Endothelial cell of umbilical vein (primary cell): ENCODE measurements at regions not wholly inside any gene's neighbourhood (a gene's known extent, or its start where the extent isn't known, plus 50 kb on each side); places are given as distances from the start of the nearest gene placed in this dataset.

Experiments
- BruUV-seq: library from RNA; stranded (reverse); fragments of 400-500 nt; replicated peaks from 2 replicates; lab custom pipeline; 2021; lab: Mats Ljungman, UMichigan
- CTCF ChIA-PET: fragments of 300-600, 350-600 bp; sonication (Branson Sonifier 250); formaldehyde crosslinking; loops from one replicate; lab custom pipeline; 2021; ENCODE audit warnings: antibody characterized with exemption, inconsistent platforms; lab: Charles Lee
- POLR2A ChIA-PET: fragments of 300-600, 350-600 bp; sonication (Branson Sonifier 250); formaldehyde crosslinking; loops from one replicate; lab custom pipeline; 2021; ENCODE audit warnings: antibody characterized with exemption, inconsistent platforms; lab: Charles Lee
- DNase-seq: peaks from one replicate; pipeline ENCODE4 v3.0.0-alpha.2; 2011; ENCODE audit warnings: low read depth, low spot score
- FAIRE-seq: peaks from 2 replicates; lab custom pipeline; 2011; peaks lifted over from hg19 to GRCh38; lab: Jason Lieb, UNC
- H2AFZ ChIP-seq: 2 replicates; pipeline ENCODE4 v1.6.0; 2012; ENCODE audit warnings: low read depth, low read length, control low read depth, inconsistent platforms
- H3K27ac ChIP-seq: 2 replicates; pipeline ENCODE4 v1.5.1; 2011; ENCODE audit warnings: low read depth, mild to moderate bottlenecking, control low read depth, low read length, moderate library complexity; ENCODE audit not compliant: insufficient read depth
- H3K27me3 ChIP-seq, 2 experiments: 2 replicates each; pipeline versions ENCODE4 v1.6.0 to v1.6.1; 2011; ENCODE audit warnings: low read length in 2 of 2, mixed read lengths in 1 of 2; ENCODE audit not compliant: control insufficient read depth in 2 of 2, insufficient read depth in 2 of 2
- H3K36me3 ChIP-seq, 2 experiments: 2 replicates in 1 of 2; 3 replicates in 1 of 2; pipeline ENCODE4 v1.5.1; 2011; ENCODE audit warnings: low read length in 2 of 2, mild to moderate bottlenecking in 1 of 2, moderate library complexity in 1 of 2; ENCODE audit not compliant: control insufficient read depth in 2 of 2, insufficient read depth in 2 of 2; ENCODE audit errors: extremely low read depth in 1 of 2
- H3K4me1 ChIP-seq: 3 replicates; pipeline ENCODE4 v1.5.1; 2011; ENCODE audit warnings: mild to moderate bottlenecking, low read length; ENCODE audit not compliant: control insufficient read depth, insufficient read depth; ENCODE audit errors: extremely low read depth
- H3K4me2 ChIP-seq: 2 replicates; pipeline ENCODE4 v1.6.1; 2011; ENCODE audit warnings: low read length, control low read depth, mixed read lengths; ENCODE audit not compliant: insufficient read depth
- H3K4me3 ChIP-seq, 3 experiments: fragments of 200-600 bp in 1 of 3; sonication (generic), shearing (Covaris generic) in 1 of 3; replicated peaks in 1 of 3; 2 replicates each; pipeline ENCODE4 v1.5.1; 2011 to 2016; ENCODE audit warnings: control low read depth in 3 of 3, low read length in 3 of 3, mild to moderate bottlenecking in 2 of 3, inconsistent platforms in 1 of 3, low read depth in 1 of 3, moderate library complexity in 1 of 3; ENCODE audit not compliant: insufficient read depth in 1 of 3
- H3K79me2 ChIP-seq: 2 replicates; pipeline ENCODE4 v1.6.0; 2012; ENCODE audit warnings: low read length, inconsistent platforms; ENCODE audit not compliant: control insufficient read depth, insufficient read depth
- H3K9ac ChIP-seq: replicated peaks from 2 replicates; pipeline ENCODE3; 2011; ENCODE audit warnings: low read length, control low read depth; ENCODE audit not compliant: insufficient read depth; ENCODE audit errors: extremely low read depth
- H3K9me1 ChIP-seq: replicated peaks from 3 replicates; pipeline ENCODE4 v1.6.0; 2011; ENCODE audit warnings: mild to moderate bottlenecking, low read length; ENCODE audit not compliant: control insufficient read depth, insufficient read depth; ENCODE audit errors: extremely low read depth
- H3K9me3 ChIP-seq: replicated peaks from 2 replicates; pipeline ENCODE4 v1.5.1; 2012; ENCODE audit warnings: low read length, inconsistent platforms; ENCODE audit not compliant: control insufficient read depth, insufficient read depth
- H4K20me1 ChIP-seq: replicated peaks from 2 replicates; pipeline ENCODE3; 2011; ENCODE audit warnings: mild to moderate bottlenecking, low read length; ENCODE audit not compliant: control insufficient read depth, insufficient read depth; ENCODE audit errors: extremely low read depth
- EZH2 ChIP-seq: IDR thresholded peaks from 2 replicates; pipeline ENCODE4 v1.6.1; 2012; ENCODE audit warnings: borderline replicate concordance, low read depth, mild to moderate bottlenecking, moderate library complexity, low read length, inconsistent platforms; ENCODE audit not compliant: severe bottlenecking
- FOS ChIP-seq: IDR thresholded peaks from 2 replicates; pipeline ENCODE4 v1.6.1; 2011; ENCODE audit warnings: mild to moderate bottlenecking, low read length, moderate library complexity, borderline replicate concordance; ENCODE audit not compliant: insufficient read depth
- GATA2 ChIP-seq: IDR thresholded peaks from 2 replicates; pipeline ENCODE4 v1.7.0; 2011; ENCODE audit warnings: low read depth, mild to moderate bottlenecking, moderate library complexity, mixed read lengths, low read length; ENCODE audit not compliant: insufficient read length, insufficient read depth
- JUN ChIP-seq: IDR thresholded peaks from 2 replicates; pipeline ENCODE4 v1.6.1; 2011; ENCODE audit warnings: borderline replicate concordance, low read depth; ENCODE audit not compliant: insufficient read length, insufficient read depth
- MYC ChIP-seq: IDR thresholded peaks from one replicate; pipeline ENCODE4 v1.6.1; 2011; ENCODE audit warnings: mild to moderate bottlenecking, low read depth, low read length
- POLR2A ChIP-seq: IDR thresholded peaks from 2 replicates; pipeline ENCODE4 v1.6.1; 2012; ENCODE audit warnings: low read depth, mild to moderate bottlenecking, control low read depth, low read length
- POLR2AphosphoS5 ChIP-seq: IDR thresholded peaks from 2 replicates; pipeline ENCODE4 v1.6.1; 2012; ENCODE audit warnings: low read depth, mild to moderate bottlenecking, control low read depth, low read length, moderate library complexity; ENCODE audit not compliant: insufficient read depth
- dilution Hi-C: fragments of 300-500 bp; cut with MboI; formaldehyde crosslinking; loops from one replicate; pipeline ENCODE4 v1.15.0; 2019; ENCODE audit warnings: low sequenced_read_pairs; ENCODE audit not compliant: extremely low pct_ligation_motif_present
- intact Hi-C: fragments of 100-400 bp; cut with micrococcal nuclease; formaldehyde crosslinking; loops from one replicate; pipeline ENCODE4 v1.10.0; 2022
- TF ChIP-seq, protein P1 (sequence below), 2 donors: IDR thresholded peaks; 1 replicate in 1 of 2; 2 replicates in 1 of 2; pipeline ENCODE4 v1.5.1; 2011; ENCODE audit warnings: low read length in 2 of 2, mild to moderate bottlenecking in 2 of 2, moderate library complexity in 2 of 2, control low read depth in 1 of 2, inconsistent platforms in 1 of 2, low read depth in 1 of 2; ENCODE audit not compliant: insufficient read depth in 1 of 2; ENCODE audit errors: extremely low read depth in 1 of 2
- TF ChIP-seq, protein P2 (sequence below): IDR thresholded peaks from 2 replicates; pipeline ENCODE4 v1.6.1; 2011; ENCODE audit not compliant: insufficient read depth, insufficient read length

DNA sequence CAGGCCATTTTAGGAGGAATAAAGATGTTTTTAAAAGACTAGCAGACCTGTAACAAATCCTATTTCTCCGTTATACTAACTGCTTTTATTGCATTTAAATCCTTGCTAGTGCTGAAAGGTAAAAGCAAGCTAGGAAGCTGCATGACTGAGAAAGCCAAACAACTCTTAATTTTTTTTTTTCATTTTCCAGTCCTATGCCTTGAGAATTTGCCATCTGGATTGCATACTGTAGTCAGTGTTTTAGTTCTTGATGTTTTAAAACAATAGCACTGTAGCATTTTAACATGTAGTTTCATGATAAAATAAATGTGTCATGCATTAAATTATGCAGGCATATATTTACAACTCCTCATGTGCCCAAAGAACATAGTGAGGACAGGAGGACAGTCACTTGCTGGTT is 108.4 kb upstream of the FGF10 start:
- DNase-seq: no peak
- Histone ChIP-seq H3K4me2 (no peak overlapping the region), H3K9ac (no peak overlapping the region), H3K9me3 (peaks cover 2% of the 10 kb centered on the region), H3K27me3 (no peaks in the 10 kb centered on the region), H2AFZ (no peak overlapping the region), H4K20me1 (no peaks in the 10 kb centered on the region), H3K9me1 (no peaks in the 10 kb centered on the region), H3K4me1 (no peaks in the 10 kb centered on the region), H3K27ac (no peak overlapping the region), H3K79me2 (no peaks in the 10 kb centered on the region), H3K36me3 (no peaks in the 10 kb centered on the region), H3K4me3 (no peak overlapping the region)
- ChIA-PET CTCF (no interaction called here), POLR2A (no interaction called here)
- intact Hi-C loops (no loop called here), dilution Hi-C loops (no loop called here)
- BruUV-seq: no TSS peak
- TF ChIP-seq FOS (no peak), EZH2 (no peak), JUN (no peak), POLR2AphosphoS5 (no peak), POLR2A (no peak)
- FAIRE-seq: no peak

DNA sequence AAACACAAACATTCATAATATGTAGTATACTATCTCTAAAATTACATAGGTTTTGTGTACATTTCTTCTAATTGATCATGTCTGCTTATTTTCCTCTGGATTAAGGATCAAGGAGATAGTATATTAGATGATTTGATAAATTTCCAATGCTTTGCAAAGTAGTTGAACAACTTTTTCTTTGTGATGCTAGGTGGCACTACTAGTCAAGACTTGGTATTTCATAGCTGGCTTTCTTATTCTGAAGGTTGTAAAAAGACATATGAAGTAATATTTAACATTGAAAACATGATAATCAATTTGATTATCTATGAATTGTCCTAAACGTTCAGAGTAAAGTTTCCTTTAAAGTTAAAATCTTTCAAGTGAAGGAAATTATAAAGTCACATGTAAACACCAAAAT is 106.1 kb upstream of the FGF10 start:
- H4K20me1 ChIP-seq: no peaks in the 10 kb centered on the region
- dilution Hi-C loops: no loop called here
- H3K27me3 ChIP-seq: no peaks in the 10 kb centered on the region
- H3K9me3 ChIP-seq: peaks cover 2% of the 10 kb centered on the region
- no peaks in the 10 kb centered on the region for H3K79me2 ChIP-seq
- no peak overlapping the region for H2AFZ ChIP-seq
- H3K4me1 ChIP-seq: no peaks in the 10 kb centered on the region
- TF ChIP-seq MYC (no peak), JUN (no peak), EZH2 (no peak), POLR2AphosphoS5 (no peak), GATA2 (no peak), FOS (no peak), POLR2A (no peak)
- TF ChIP-seq, protein P1, sequence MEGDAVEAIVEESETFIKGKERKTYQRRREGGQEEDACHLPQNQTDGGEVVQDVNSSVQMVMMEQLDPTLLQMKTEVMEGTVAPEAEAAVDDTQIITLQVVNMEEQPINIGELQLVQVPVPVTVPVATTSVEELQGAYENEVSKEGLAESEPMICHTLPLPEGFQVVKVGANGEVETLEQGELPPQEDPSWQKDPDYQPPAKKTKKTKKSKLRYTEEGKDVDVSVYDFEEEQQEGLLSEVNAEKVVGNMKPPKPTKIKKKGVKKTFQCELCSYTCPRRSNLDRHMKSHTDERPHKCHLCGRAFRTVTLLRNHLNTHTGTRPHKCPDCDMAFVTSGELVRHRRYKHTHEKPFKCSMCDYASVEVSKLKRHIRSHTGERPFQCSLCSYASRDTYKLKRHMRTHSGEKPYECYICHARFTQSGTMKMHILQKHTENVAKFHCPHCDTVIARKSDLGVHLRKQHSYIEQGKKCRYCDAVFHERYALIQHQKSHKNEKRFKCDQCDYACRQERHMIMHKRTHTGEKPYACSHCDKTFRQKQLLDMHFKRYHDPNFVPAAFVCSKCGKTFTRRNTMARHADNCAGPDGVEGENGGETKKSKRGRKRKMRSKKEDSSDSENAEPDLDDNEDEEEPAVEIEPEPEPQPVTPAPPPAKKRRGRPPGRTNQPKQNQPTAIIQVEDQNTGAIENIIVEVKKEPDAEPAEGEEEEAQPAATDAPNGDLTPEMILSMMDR (IDR thresholded peaks at IDR 0.05; ENCODE audit: extremely low read depth in 1 of 2, insufficient read depth in 1 of 2, low read depth in 1 of 2, low read length in 2 of 2): no peak
- TF ChIP-seq, protein P2, sequence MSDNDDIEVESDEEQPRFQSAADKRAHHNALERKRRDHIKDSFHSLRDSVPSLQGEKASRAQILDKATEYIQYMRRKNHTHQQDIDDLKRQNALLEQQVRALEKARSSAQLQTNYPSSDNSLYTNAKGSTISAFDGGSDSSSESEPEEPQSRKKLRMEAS: no peak
- H3K4me2 ChIP-seq: no peak overlapping the region
- H3K9me1 ChIP-seq: no peaks in the 10 kb centered on the region
- no peaks in the 10 kb centered on the region for H3K36me3 ChIP-seq
- FAIRE-seq (no peak), DNase-seq (no peak)
- POLR2A ChIA-PET: no interaction called here
- intact Hi-C loops: no loop called here
- H3K9ac ChIP-seq: no peak overlapping the region
- H3K27ac ChIP-seq: no peak overlapping the region
- BruUV-seq: no TSS peak
- CTCF ChIA-PET: no interaction called here
- H3K4me3 ChIP-seq: no peak overlapping the region
